ENCODE measurements at regions not wholly inside any gene's neighbourhood (a gene's known extent, or its start where the extent isn't known, plus 50 kb on each side); places are given as distances from the start of the nearest gene placed in this dataset.
A peak's percentile ranks its signal among the peaks of the same experiment; 100 is the strongest.

GRCh38 chr18:27696148-27696547 lies 480.8 kb downstream of the CDH2 start:
- no peaks in the 10 kb centered on the region for H3K27me3 ChIP-seq (ENCODE audit: control insufficient read depth, insufficient read depth, low read length)
- H3K27ac ChIP-seq: no peak overlapping the region
- H3K4me3 ChIP-seq (ENCODE audit: low read depth, low read length): no peak overlapping the region
- H3K9me3 ChIP-seq (ENCODE audit: control insufficient read depth, low read length): no peaks in the 10 kb centered on the region
- no peak overlapping the region for H2AFZ ChIP-seq
- no peak overlapping the region for H3K9ac ChIP-seq
- no peak for TF ChIP-seq CTCF (IDR thresholded peaks at IDR 0.05)
- H3K36me3 ChIP-seq (ENCODE audit: control insufficient read depth, insufficient read depth, low read length): no peaks in the 10 kb centered on the region
- H3K79me2 ChIP-seq: no peaks in the 10 kb centered on the region
- no peaks in the 10 kb centered on the region for H3K4me1 ChIP-seq
- no peak overlapping the region for H3K4me2 ChIP-seq (ENCODE audit: low read length)

- Histone ChIP-seq H3K27me3 (ENCODE audit: control insufficient read depth, insufficient read depth, low read length) (no peaks in the 10 kb centered on the region), H3K27ac (no peak overlapping the region), H3K4me2 (ENCODE audit: low read length) (no peak overlapping the region), H3K9ac (no peak overlapping the region), H3K36me3 (ENCODE audit: control insufficient read depth, insufficient read depth, low read length) (no peaks in the 10 kb centered on the region), H3K9me3 (ENCODE audit: control insufficient read depth, low read length) (no peaks in the 10 kb centered on the region), H2AFZ (peak overlapping the region; percentile 5), H3K79me2 (no peaks in the 10 kb centered on the region), H3K4me3 (ENCODE audit: low read depth, low read length) (no peak overlapping the region), H3K4me1 (no peaks in the 10 kb centered on the region)
- TF ChIP-seq CTCF (IDR thresholded peaks at IDR 0.05): no peak
Measured at GRCh38 chr18:27695503-27695902, 481.4 kb downstream of the CDH2 start.

GRCh38 chr18:27695052-27695451 lies 481.9 kb downstream of the CDH2 start:
- H3K27me3 ChIP-seq (ENCODE audit: control insufficient read depth, insufficient read depth, low read length): no peaks in the 10 kb centered on the region
- H3K9me3 ChIP-seq (ENCODE audit: control insufficient read depth, low read length): no peaks in the 10 kb centered on the region
- H2AFZ ChIP-seq: peak overlapping the region; percentile 5
- no peak overlapping the region for H3K9ac ChIP-seq
- no peaks in the 10 kb centered on the region for H3K4me1 ChIP-seq
- H3K4me2 ChIP-seq (ENCODE audit: low read length): no peak overlapping the region
- H3K79me2 ChIP-seq: no peaks in the 10 kb centered on the region
- no peaks in the 10 kb centered on the region for H3K36me3 ChIP-seq (ENCODE audit: control insufficient read depth, insufficient read depth, low read length)
- no peak overlapping the region for H3K27ac ChIP-seq
- no peak for TF ChIP-seq CTCF (IDR thresholded peaks at IDR 0.05)
- H3K4me3 ChIP-seq (ENCODE audit: low read depth, low read length): no peak overlapping the region

- Histone ChIP-seq H3K9me3 (ENCODE audit: control insufficient read depth, low read length) (no peaks in the 10 kb centered on the region), H3K4me3 (ENCODE audit: low read depth, low read length) (no peak overlapping the region), H3K27me3 (ENCODE audit: control insufficient read depth, insufficient read depth, low read length) (no peaks in the 10 kb centered on the region), H3K9ac (no peak overlapping the region), H2AFZ (no peak overlapping the region), H3K79me2 (no peaks in the 10 kb centered on the region), H3K4me2 (ENCODE audit: low read length) (no peak overlapping the region), H3K4me1 (no peaks in the 10 kb centered on the region), H3K27ac (no peak overlapping the region), H3K36me3 (ENCODE audit: control insufficient read depth, insufficient read depth, low read length) (no peaks in the 10 kb centered on the region)
- TF ChIP-seq CTCF (IDR thresholded peaks at IDR 0.05): no peak
Measured at GRCh38 chr18:27688581-27688980, 488.3 kb downstream of the CDH2 start.

- Histone ChIP-seq H3K9me3 (ENCODE audit: control insufficient read depth, low read length) (no peaks in the 10 kb centered on the region), H3K9ac (no peak overlapping the region), H3K36me3 (ENCODE audit: control insufficient read depth, insufficient read depth, low read length) (no peaks in the 10 kb centered on the region), H2AFZ (no peak overlapping the region), H3K4me3 (ENCODE audit: low read depth, low read length) (no peak overlapping the region), H3K4me1 (no peaks in the 10 kb centered on the region), H3K4me2 (ENCODE audit: low read length) (no peak overlapping the region), H3K27me3 (ENCODE audit: control insufficient read depth, insufficient read depth, low read length) (no peaks in the 10 kb centered on the region), H3K27ac (no peak overlapping the region), H3K79me2 (no peaks in the 10 kb centered on the region)
- no peak for TF ChIP-seq CTCF (IDR thresholded peaks at IDR 0.05)
Measured at GRCh38 chr18:27687351-27687979, 489.5 kb downstream of the CDH2 start.

All from parathyroid adenoma (tissue), 2 donors.